Tibial artery (tissue), 4 donors: ENCODE measurements at regions not wholly inside any gene's neighbourhood (a gene's known extent, or its start where the extent isn't known, plus 50 kb on each side); places are given as distances from the start of the nearest gene placed in this dataset.
A peak's percentile ranks its signal among the peaks of the same experiment; 100 is the strongest.

Experiments used
- DNase-seq, 2 donors: peaks; one replicate each; pipeline ENCODE4 v3.0.0-alpha.2; 2019
- H3K27ac ChIP-seq, 2 donors: fragments of 200-600 bp; sonication (generic) in 1 of 2; 1 replicate in 1 of 2; 2 replicates in 1 of 2; pipeline ENCODE4 v1.5.1; 2018 to 2019; ENCODE audit warnings: mild to moderate bottlenecking in 1 of 2
- H3K27me3 ChIP-seq, 2 donors: fragments of 200-600 bp; sonication (generic) in 1 of 2; one replicate each; pipeline versions ENCODE4 v1.5.1 to v1.6.0; 2016 to 2019
- H3K36me3 ChIP-seq, 3 donors: fragments of 200-600 bp; sonication (generic) in 2 of 3; one replicate each; pipeline ENCODE4 v1.5.1; 2016 to 2019; ENCODE audit warnings: mild to moderate bottlenecking in 2 of 3
- H3K4me1 ChIP-seq, 4 donors: fragments of 200-600 bp; sonication (generic) in 2 of 4; 1 replicate in 3 of 4; 2 replicates in 1 of 4; pipeline ENCODE4 v1.5.1; 2016 to 2019
- H3K4me3 ChIP-seq, 2 donors: fragments of 200-600 bp; sonication (generic) in 1 of 2; 1 replicate in 1 of 2; 2 replicates in 1 of 2; pipeline ENCODE4 v1.5.1; 2018 to 2019; ENCODE audit warnings: mild to moderate bottlenecking in 2 of 2
- H3K9me3 ChIP-seq, 3 donors: fragments of 200-600 bp; sonication (generic) in 1 of 3; one replicate each; pipeline ENCODE4 v1.5.1; 2016 to 2019
- intact Hi-C: fragments of 100-400 bp; cut with DNase I; formaldehyde crosslinking; loops from one replicate; pipeline ENCODE4 v1.15.0; 2023; ENCODE audit warnings: low total_unique reads
- TF ChIP-seq, protein P1 (sequence below), 2 experiments: fragments of 200-600 bp in 1 of 2; fragments of 450-650 bp in 1 of 2; IDR thresholded peaks; one replicate each; pipeline ENCODE4 v1.5.1; 2017 to 2019; ENCODE audit warnings: antibody characterized with exemption in 2 of 2, mild to moderate bottlenecking in 1 of 2, moderate library complexity in 1 of 2

DNA sequence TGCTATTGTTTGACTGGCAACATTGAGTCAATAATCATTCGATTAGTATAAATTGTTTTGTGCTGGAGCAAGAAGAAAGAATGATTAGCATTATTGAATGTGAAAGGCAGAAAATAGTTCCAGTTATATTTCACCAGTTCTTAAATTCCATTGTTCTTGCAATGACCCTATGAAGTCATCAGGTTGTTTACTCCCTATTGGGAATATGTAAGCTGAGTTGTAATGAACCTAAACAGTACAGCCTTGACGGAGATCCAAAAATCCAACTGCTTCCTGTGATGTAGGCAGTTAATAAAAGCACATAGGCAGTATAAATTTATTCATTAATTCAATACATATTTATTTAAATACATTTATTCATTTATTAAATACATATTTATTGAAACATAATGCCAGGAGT, 947.5 kb downstream of the PCDH7 start:
- Histone ChIP-seq H3K36me3 (no peaks in the 10 kb centered on the region), H3K27me3 (no peaks in the 10 kb centered on the region), H3K9me3 (no peaks in the 10 kb centered on the region), H3K27ac (no peak overlapping the region), H3K4me1 (no peaks in the 10 kb centered on the region), H3K4me3 (no peak overlapping the region)
- DNase-seq = no peak
- intact Hi-C loops = no loop called here
- TF ChIP-seq, protein P1, sequence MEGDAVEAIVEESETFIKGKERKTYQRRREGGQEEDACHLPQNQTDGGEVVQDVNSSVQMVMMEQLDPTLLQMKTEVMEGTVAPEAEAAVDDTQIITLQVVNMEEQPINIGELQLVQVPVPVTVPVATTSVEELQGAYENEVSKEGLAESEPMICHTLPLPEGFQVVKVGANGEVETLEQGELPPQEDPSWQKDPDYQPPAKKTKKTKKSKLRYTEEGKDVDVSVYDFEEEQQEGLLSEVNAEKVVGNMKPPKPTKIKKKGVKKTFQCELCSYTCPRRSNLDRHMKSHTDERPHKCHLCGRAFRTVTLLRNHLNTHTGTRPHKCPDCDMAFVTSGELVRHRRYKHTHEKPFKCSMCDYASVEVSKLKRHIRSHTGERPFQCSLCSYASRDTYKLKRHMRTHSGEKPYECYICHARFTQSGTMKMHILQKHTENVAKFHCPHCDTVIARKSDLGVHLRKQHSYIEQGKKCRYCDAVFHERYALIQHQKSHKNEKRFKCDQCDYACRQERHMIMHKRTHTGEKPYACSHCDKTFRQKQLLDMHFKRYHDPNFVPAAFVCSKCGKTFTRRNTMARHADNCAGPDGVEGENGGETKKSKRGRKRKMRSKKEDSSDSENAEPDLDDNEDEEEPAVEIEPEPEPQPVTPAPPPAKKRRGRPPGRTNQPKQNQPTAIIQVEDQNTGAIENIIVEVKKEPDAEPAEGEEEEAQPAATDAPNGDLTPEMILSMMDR (IDR thresholded peaks at IDR 0.05) = no peak

DNA sequence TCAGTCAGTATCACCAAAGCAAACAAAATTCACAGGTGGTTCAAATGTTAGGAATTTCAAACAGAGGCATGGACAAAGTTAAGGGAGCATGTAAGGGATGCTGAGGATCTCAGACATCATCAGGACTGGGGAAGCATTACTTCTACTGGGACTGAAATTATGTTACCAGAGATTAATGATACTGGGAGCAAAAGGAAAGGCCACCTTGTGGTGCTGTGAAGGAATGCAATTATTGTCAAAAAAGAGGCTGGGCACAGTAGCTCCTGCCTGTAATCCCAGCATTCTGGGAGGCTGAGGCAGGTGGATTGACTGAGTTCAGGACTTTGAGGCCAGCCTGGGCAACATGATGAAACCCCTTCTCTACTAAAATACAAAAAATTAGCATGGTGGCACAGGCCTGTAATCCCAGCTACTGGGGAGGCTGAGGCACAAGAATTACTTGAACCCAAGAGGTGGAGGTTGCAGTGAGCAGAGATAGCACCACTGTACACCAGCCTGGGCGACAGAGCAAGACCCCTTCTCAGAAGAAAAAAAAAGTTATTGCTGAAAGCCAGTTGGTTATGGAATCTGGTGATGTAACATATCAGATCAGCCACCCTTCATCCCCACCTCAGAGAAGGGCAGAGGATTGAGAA, 954.3 kb downstream of the PCDH7 start:
- no peaks in the 10 kb centered on the region for H3K4me1 ChIP-seq
- DNase-seq = no peak
- intact Hi-C loops = loop anchor here (5.0 kb wide), 1 partner anchor 962 kb away; no protein-coding TSS in a partner anchor
- H3K4me3 ChIP-seq = no peak overlapping the region
- TF ChIP-seq, protein P1 (IDR thresholded peaks at IDR 0.05) = peak; percentile 47 to 49
- no peaks in the 10 kb centered on the region for H3K9me3 ChIP-seq
- H3K36me3 ChIP-seq = no peaks in the 10 kb centered on the region
- no peaks in the 10 kb centered on the region for H3K27me3 ChIP-seq
- H3K27ac ChIP-seq = no peak overlapping the region

DNA sequence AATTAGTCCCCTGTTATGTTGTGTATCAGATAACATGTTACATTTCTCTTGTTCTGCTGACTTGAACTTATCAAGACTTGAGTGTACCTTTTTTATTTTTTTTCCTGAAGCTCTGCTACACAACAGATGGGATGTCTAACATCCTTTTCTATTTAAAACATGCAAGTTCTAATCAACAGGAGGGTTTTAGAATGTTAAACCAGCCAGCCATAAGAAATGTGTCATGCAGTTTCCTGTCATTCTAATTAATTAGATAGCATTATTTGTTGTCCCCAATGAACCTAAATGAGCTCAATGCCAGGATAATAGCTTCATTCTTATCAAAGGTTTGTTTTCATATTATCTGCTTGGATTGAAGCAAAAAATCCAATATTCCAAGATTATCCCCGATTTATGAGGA, 958.2 kb downstream of the PCDH7 start:
- TF ChIP-seq, protein P1 (IDR thresholded peaks at IDR 0.05) = no peak
- no peaks in the 10 kb centered on the region for H3K9me3 ChIP-seq
- H3K4me3 ChIP-seq = no peak overlapping the region
- DNase-seq = no peak
- H3K27ac ChIP-seq = no peak overlapping the region
- H3K36me3 ChIP-seq = no peaks in the 10 kb centered on the region
- no peaks in the 10 kb centered on the region for H3K4me1 ChIP-seq
- intact Hi-C loops = no loop called here
- no peaks in the 10 kb centered on the region for H3K27me3 ChIP-seq

DNA sequence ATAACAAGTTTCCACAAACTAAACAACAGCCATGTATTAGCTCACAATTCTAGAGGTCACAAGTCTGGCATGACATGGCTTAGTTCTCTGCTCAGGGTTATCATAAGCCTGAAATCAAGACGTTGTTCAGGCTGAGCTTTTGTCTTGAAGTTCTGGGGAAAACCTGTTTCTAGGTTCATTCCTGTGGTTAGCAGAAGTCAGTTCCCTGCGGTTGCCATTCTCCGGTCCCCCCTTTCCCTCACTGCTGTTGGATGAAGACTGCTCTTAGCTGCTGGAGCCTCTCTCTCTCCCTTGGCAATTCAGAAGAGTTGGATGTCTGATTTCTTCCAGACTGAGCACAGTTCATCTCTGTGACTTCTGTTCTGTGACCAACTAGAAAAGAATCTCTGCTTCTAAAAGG, 962.6 kb downstream of the PCDH7 start:
- Histone ChIP-seq H3K27ac (no peak overlapping the region), H3K9me3 (no peaks in the 10 kb centered on the region), H3K36me3 (no peaks in the 10 kb centered on the region), H3K4me3 (no peak overlapping the region), H3K27me3 (no peaks in the 10 kb centered on the region), H3K4me1 (no peaks in the 10 kb centered on the region)
- TF ChIP-seq, protein P1 (IDR thresholded peaks at IDR 0.05) = no peak
- no peak for DNase-seq
- intact Hi-C loops = no loop called here

DNA sequence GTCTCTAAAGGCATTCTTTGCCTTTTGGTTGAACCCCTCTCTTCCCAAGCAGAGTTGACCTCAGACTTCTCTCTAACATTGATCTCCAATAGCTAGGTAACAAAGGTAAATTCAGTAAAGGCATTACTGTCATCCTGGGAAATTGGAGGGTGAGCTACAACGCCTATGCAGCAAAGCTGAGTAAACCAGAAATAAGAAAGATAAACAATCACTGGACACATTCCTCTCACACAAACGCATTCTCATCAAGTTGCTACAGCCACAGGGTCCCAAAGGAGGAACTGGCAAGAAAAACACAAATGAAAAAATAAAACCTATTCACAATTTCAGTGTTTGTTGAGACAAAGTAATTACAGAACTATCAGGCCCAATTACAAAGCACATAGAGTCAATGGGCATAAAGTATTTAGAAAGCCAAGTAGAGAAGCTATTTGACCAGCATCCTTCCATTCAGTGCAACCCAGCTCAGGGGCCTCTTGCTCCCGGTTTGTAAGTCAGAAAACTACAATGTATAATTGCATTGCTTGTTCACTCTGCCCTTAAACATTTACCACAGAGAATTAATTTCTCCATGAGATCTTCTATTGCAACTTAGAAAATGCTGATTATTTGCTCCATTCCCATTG, 967.7 kb downstream of the PCDH7 start:
- TF ChIP-seq, protein P1 (IDR thresholded peaks at IDR 0.05) = no peak
- H3K4me3 ChIP-seq = no peak overlapping the region
- no peaks in the 10 kb centered on the region for H3K36me3 ChIP-seq
- no peak overlapping the region for H3K27ac ChIP-seq
- no peaks in the 10 kb centered on the region for H3K9me3 ChIP-seq
- no peaks in the 10 kb centered on the region for H3K4me1 ChIP-seq
- no peaks in the 10 kb centered on the region for H3K27me3 ChIP-seq
- DNase-seq = no peak
- intact Hi-C loops = no loop called here
